Tibial artery (tissue), 4 donors: ENCODE measurements at regions not wholly inside any gene's neighbourhood (a gene's known extent, or its start where the extent isn't known, plus 50 kb on each side); places are given as distances from the start of the nearest gene placed in this dataset.

Source experiments
- DNase-seq, 2 donors: peaks; one replicate each; pipeline ENCODE4 v3.0.0-alpha.2; 2019
- H3K27ac ChIP-seq, 2 donors: fragments of 200-600 bp; sonication (generic) in 1 of 2; 1 replicate in 1 of 2; 2 replicates in 1 of 2; pipeline ENCODE4 v1.5.1; 2018 to 2019; ENCODE audit warnings: mild to moderate bottlenecking in 1 of 2
- H3K27me3 ChIP-seq, 2 donors: fragments of 200-600 bp; sonication (generic) in 1 of 2; one replicate each; pipeline versions ENCODE4 v1.5.1 to v1.6.0; 2016 to 2019
- H3K36me3 ChIP-seq, 3 donors: fragments of 200-600 bp; sonication (generic) in 2 of 3; one replicate each; pipeline ENCODE4 v1.5.1; 2016 to 2019; ENCODE audit warnings: mild to moderate bottlenecking in 2 of 3
- H3K4me1 ChIP-seq, 4 donors: fragments of 200-600 bp; sonication (generic) in 2 of 4; 1 replicate in 3 of 4; 2 replicates in 1 of 4; pipeline ENCODE4 v1.5.1; 2016 to 2019
- H3K4me3 ChIP-seq, 2 donors: fragments of 200-600 bp; sonication (generic) in 1 of 2; 1 replicate in 1 of 2; 2 replicates in 1 of 2; pipeline ENCODE4 v1.5.1; 2018 to 2019; ENCODE audit warnings: mild to moderate bottlenecking in 2 of 2
- H3K9me3 ChIP-seq, 3 donors: fragments of 200-600 bp; sonication (generic) in 1 of 3; one replicate each; pipeline ENCODE4 v1.5.1; 2016 to 2019
- intact Hi-C: fragments of 100-400 bp; cut with DNase I; formaldehyde crosslinking; loops from one replicate; pipeline ENCODE4 v1.15.0; 2023; ENCODE audit warnings: low total_unique reads
- TF ChIP-seq, protein P1 (sequence below), 2 experiments: fragments of 200-600 bp in 1 of 2; fragments of 450-650 bp in 1 of 2; IDR thresholded peaks; one replicate each; pipeline ENCODE4 v1.5.1; 2017 to 2019; ENCODE audit warnings: antibody characterized with exemption in 2 of 2, mild to moderate bottlenecking in 1 of 2, moderate library complexity in 1 of 2

DNA sequence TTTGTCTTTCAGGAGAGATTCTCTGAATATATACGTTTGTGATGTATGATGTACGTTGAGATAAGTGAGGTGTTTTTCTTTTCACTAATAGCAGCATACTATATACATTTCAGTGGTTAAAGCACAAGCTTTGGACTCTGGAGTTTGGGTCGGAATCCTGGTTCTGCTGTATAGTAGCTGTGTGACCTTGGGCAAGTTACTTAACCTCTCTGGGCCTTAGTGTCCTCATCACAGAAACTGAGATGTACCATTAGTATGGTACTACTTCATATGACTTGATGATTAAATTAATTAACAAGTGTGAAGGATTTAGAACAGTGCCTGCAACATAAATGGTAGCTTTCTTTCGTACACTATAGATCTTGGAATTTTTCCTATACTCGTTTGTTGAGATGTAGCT is 258.7 kb downstream of the CDCA7 start:
- intact Hi-C loops, result no loop called here
- H3K36me3 ChIP-seq, result no peaks in the 10 kb centered on the region

DNA sequence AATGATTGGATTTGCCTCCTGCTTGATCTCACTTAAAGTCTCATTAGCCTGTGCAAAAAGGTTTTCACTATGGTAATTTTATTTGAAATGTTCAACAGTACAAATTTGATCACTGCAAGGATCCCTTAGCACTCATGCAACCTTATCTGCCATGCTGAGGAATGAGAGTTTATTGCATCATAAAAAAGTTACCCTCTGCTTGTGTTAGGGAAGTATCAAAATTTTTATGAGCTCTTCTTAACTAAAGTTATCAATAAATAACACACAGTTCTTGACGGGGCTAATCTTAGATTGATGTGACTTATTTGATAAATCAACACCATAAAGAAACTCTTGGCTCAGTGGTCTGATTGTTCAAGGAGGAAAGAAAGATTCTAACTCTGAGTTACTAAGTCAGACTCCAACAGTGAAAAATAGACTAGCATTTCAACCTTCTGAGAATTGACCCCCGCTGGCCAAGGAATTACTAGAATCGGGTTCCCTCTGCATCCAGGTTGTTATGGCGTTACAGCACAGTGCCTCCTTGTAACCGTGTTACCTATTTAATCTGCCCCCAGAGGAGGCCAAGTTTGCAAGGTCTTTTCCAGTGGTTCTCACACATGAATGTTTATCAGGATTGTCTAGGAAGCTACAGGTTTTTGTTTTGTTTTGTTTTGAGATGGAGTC is 259.7 kb downstream of the CDCA7 start:
- no peaks in the 10 kb centered on the region for H3K9me3 ChIP-seq
- TF ChIP-seq, protein P1, sequence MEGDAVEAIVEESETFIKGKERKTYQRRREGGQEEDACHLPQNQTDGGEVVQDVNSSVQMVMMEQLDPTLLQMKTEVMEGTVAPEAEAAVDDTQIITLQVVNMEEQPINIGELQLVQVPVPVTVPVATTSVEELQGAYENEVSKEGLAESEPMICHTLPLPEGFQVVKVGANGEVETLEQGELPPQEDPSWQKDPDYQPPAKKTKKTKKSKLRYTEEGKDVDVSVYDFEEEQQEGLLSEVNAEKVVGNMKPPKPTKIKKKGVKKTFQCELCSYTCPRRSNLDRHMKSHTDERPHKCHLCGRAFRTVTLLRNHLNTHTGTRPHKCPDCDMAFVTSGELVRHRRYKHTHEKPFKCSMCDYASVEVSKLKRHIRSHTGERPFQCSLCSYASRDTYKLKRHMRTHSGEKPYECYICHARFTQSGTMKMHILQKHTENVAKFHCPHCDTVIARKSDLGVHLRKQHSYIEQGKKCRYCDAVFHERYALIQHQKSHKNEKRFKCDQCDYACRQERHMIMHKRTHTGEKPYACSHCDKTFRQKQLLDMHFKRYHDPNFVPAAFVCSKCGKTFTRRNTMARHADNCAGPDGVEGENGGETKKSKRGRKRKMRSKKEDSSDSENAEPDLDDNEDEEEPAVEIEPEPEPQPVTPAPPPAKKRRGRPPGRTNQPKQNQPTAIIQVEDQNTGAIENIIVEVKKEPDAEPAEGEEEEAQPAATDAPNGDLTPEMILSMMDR (IDR thresholded peaks at IDR 0.05), result no peak
- no peak for DNase-seq
- H3K27me3 ChIP-seq, result no peaks in the 10 kb centered on the region
- intact Hi-C loops, result no loop called here
- no peak overlapping the region for H3K27ac ChIP-seq
- no peaks in the 10 kb centered on the region for H3K36me3 ChIP-seq
- no peak overlapping the region for H3K4me3 ChIP-seq
- H3K4me1 ChIP-seq, result no peaks in the 10 kb centered on the region

More for the DNA sequence above, 258.7 kb downstream of the CDCA7 start:
- no peak overlapping the region for H3K4me3 ChIP-seq
- H3K27me3 ChIP-seq, result no peaks in the 10 kb centered on the region
- TF ChIP-seq, protein P1 (IDR thresholded peaks at IDR 0.05), result no peak
- no peak for DNase-seq
- H3K4me1 ChIP-seq, result no peaks in the 10 kb centered on the region
- no peak overlapping the region for H3K27ac ChIP-seq
- H3K9me3 ChIP-seq, result no peaks in the 10 kb centered on the region

DNA sequence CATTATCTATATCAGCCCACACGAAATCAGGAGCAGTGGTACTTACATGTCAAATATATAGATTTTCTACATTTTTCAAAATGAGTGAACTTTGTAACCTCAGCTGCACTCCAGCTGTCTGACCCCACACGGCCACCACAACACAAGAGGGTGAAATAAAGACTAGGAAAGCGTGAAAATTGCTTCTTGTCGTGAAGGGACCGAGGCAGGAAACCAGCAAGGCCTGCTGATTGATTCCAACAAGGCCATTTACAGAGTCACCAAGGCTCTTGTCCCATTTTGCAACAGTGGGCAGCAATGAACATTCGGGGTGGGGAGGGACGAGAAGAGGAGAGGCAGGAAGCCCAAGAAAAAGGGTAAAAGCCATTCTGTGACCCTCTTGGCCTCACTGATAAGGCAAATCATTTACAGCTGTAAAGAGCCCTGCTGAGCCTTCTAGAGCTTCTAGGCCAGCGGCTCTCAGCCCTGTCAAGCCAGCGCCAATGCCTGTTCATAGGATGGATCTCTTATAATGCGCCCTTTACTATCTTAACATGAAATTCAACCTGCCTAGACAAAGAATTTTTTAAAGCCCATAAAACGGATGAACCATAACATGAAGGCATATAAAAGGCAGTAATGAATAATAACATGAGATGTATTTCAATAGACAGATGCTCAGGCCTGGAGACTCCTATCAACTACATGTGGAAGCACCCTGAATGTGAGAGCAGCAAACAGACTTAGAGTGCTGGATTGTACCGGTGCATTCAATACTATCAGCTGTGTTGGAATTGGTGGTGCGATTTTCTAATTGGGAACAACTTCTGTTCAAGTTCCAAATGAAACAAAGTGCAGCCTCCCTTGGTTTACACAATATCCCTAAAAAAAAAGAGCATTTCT is 269.0 kb downstream of the CDCA7 start:
- H3K27ac ChIP-seq, result no peak overlapping the region
- H3K4me1 ChIP-seq, result no peaks in the 10 kb centered on the region
- no peak for DNase-seq
- H3K9me3 ChIP-seq, result no peaks in the 10 kb centered on the region
- intact Hi-C loops, result no loop called here
- TF ChIP-seq, protein P1 (IDR thresholded peaks at IDR 0.05), result no peak
- H3K27me3 ChIP-seq, result no peaks in the 10 kb centered on the region
- no peak overlapping the region for H3K4me3 ChIP-seq
- no peaks in the 10 kb centered on the region for H3K36me3 ChIP-seq

DNA sequence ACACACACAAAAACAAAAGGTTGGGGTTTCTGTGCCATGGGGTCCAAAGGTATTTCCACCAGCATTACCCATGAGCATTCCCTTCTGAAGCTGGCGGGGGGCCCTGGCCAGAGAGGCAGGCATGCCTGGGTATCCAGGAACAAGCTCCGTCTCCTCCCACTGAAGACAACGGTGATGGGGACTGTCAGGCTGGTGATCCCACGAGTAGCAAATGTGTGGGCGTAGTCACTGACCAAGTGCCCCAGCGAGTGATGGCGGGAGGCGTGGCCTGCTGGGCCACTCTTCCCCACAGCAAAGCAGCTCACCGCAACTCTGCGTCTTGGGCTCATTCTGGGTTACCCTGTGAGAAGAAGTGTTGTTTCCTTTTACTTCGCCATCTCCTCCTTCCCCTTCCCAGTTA is 270.6 kb downstream of the CDCA7 start:
- H3K27me3 ChIP-seq, result peaks cover 0 to 4% of the 10 kb centered on the region in 2 donors
- TF ChIP-seq, protein P1 (IDR thresholded peaks at IDR 0.05), result no peak
- DNase-seq, result no peak
- no peak overlapping the region for H3K4me3 ChIP-seq
- no peaks in the 10 kb centered on the region for H3K4me1 ChIP-seq
- intact Hi-C loops, result no loop called here
- H3K36me3 ChIP-seq, result no peaks in the 10 kb centered on the region
- no peak overlapping the region for H3K27ac ChIP-seq
- no peaks in the 10 kb centered on the region for H3K9me3 ChIP-seq

DNA sequence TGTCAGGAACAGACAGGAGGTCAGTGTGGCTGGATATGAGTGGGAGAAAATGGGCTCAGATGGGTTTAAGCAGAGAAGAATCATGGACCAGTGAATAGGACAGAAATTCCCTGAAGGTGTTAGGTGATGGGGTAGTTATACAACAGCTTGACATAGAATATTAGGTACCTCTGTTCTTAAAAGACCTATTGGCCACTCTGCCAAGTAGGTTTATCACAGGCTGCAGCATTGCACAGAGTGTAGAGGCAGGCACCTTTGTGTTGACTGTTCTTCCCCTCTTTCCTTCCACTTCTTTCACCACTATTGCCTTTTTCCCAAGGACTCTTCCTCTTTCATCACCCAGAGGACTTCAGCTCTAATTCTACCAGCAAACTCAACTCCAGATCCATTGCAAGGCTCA is 274.4 kb downstream of the CDCA7 start:
- no peak overlapping the region for H3K27ac ChIP-seq
- H3K36me3 ChIP-seq, result no peaks in the 10 kb centered on the region
- peaks cover 0 to 4% of the 10 kb centered on the region in 2 donors for H3K27me3 ChIP-seq
- H3K9me3 ChIP-seq, result no peaks in the 10 kb centered on the region
- intact Hi-C loops, result no loop called here
- TF ChIP-seq, protein P1 (IDR thresholded peaks at IDR 0.05), result no peak
- DNase-seq, result no peak
- no peaks in the 10 kb centered on the region for H3K4me1 ChIP-seq
- no peak overlapping the region for H3K4me3 ChIP-seq
